CD4-positive, alpha-beta T cell treated with Interleukin-6 at 100 ng/mL for 8 hours (primary cell): ENCODE measurements at regions not wholly inside any gene's neighbourhood (a gene's known extent, or its start where the extent isn't known, plus 50 kb on each side); places are given as distances from the start of the nearest gene placed in this dataset.

Experiments
- DNase-seq: peaks from one replicate; pipeline ENCODE4 v3.0.0-alpha.2; 2020; ENCODE audit warnings: mixed read lengths, low spot score

GRCh38 chr3:159536876-159537275 is 451.8 kb upstream of the IL12A start:
- no peak for DNase-seq

DNA sequence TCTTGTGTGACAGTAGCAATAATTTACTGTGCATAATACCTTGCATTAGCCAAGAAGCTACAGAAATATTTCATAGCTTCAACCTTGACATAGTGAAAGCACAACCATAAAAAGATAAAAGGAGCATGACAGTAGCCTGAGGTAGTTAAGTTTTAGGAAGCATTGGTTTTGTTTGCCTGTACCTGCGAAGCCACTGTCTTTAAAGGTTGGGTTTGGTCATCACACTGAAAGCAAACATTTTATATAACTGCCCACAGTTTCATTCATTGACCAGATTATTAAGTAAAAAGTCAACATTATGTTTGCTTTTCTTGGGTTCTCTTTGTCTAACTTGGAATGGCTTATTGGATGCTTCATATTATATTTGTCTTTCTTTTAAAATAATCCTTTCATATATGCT is 450.1 kb upstream of the IL12A start:
- no peak for DNase-seq

GRCh38 chr3:159540882-159541495 is 447.6 kb upstream of the IL12A start:
- DNase-seq = no peak

- DNase-seq = no peak
Measured at GRCh38 chr3:159548675-159549335, 439.8 kb upstream of the IL12A start.

DNA sequence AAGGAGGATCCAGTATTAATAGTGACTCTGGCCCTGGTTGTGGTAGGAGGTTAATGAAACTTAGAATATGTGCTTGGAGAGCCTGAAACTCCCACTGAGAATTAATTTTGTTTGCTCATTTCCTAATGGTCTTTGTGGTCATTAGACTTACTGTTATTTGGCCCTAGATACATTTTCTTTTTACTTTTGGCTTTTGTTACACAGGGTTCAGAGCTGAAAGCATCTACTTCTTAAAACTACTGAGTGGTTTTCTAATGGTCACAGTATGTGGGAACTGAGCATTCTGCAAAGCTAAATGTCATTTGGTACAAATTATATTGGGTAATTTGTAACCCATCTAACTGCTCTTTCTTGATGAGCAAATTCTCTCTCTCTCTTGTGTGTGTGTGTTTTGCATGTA is 433.4 kb upstream of the IL12A start:
- DNase-seq = no peak

GRCh38 chr3:159559771-159560170 is 428.9 kb upstream of the IL12A start:
- DNase-seq = no peak

- no peak for DNase-seq
Measured at GRCh38 chr3:159560214-159560979, 428.2 kb upstream of the IL12A start.

- no peak for DNase-seq
Measured at GRCh38 chr3:159565313-159565712, 423.3 kb upstream of the IL12A start.

- DNase-seq = no peak
Measured at GRCh38 chr3:159583662-159584061, 405.0 kb upstream of the IL12A start.

GRCh38 chr3:159584421-159584820 is 404.2 kb upstream of the IL12A start:
- no peak for DNase-seq

DNA sequence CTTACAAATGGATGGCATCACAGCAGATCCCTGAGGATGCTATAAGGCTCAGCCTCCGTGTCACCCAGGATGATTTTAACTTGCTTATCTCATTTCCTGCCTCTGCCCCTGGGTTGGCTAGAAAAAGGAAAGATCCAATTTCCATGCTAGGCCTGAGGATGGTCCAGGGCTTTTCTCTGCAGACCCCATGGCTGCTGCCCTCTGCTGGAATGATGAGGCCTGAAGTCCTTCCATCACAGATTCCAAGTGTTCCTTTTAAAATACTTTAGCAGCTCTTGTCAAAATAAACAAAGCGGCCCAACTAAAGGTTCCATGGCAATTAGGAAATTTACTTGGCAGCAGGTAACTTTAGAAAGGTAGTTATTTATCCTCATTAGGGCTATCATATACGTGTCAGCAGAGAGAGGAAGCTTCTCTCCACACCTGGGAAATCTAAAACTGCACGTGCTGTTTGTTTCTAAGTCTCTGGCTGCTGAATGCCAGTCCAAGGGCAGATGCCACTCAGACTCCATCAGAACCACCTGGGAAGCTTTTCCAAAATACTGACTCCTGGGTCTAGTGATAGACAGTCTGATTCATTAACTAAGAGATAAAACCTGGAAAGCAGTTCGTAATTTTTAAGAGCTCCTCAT is 401.9 kb upstream of the IL12A start:
- DNase-seq = no peak

- no peak for DNase-seq
Measured at GRCh38 chr3:159593927-159594605, 394.6 kb upstream of the IL12A start.

DNA sequence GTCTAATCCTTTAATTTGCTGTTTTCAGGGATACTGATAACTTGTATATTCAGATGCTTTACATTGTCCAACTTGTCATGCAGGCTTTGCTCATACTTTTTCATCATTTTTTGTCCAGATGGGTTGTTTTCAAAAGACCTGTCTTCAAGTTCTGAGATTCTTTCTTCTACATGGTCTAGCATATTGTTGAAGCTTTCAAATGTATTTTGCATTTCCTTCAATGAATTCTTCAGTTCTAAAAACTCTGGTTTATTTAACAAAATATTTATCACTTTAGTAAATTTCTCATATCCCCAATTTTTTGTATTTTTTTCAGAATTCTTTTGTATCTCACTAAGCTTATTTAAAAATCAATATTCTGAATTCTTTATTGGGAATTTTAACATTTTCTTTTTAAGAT is 388.3 kb upstream of the IL12A start:
- DNase-seq = no peak

DNA sequence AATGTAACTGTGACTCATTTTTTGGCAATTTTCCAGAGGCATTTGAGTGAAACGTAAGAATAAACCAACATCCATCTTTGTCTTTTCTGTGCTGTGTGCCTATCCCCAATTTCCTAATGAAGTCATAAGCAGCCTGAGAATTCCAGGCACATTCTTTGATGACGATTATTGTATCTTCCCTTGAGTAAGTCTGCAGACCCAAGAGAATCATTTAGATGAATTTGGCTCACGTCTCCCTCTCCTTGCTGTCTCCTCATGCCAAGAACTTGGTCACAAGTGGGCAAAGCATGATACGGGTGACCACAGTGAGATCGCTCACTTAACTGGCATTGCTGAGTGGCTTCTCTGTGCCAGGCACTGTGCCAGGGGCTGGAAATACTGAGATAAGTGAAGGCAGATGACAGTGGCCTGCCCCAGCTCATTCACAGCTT is 384.5 kb upstream of the IL12A start:
- no peak for DNase-seq

GRCh38 chr3:159605101-159605500 is 383.5 kb upstream of the IL12A start:
- no peak for DNase-seq

DNA sequence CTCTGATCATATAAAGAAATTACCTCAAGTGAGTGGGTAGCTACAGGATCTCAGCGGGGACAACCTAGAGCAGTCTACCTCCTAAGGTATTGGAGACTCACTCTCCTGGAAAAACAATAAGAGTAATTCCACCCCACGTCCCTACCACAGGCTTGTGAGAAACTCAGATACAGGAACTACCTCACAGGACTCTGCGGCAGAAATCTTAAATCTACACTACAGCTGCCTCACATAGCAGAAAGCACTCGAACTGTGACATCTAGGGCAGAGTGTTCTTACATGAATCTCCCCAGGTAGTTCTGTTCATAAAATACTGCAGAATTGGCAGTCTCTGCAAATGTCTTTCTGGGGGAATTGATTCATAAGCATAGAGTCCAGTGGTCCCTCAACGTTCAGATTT is 382.9 kb upstream of the IL12A start:
- DNase-seq = no peak

GRCh38 chr3:159607856-159608255 is 380.8 kb upstream of the IL12A start:
- DNase-seq = no peak

- DNase-seq = no peak
Measured at GRCh38 chr3:159608311-159608710, 380.3 kb upstream of the IL12A start.

GRCh38 chr3:159609625-159610024 is 379.0 kb upstream of the IL12A start:
- no peak for DNase-seq

GRCh38 chr3:159616234-159616825 is 372.3 kb upstream of the IL12A start:
- DNase-seq = no peak

DNA sequence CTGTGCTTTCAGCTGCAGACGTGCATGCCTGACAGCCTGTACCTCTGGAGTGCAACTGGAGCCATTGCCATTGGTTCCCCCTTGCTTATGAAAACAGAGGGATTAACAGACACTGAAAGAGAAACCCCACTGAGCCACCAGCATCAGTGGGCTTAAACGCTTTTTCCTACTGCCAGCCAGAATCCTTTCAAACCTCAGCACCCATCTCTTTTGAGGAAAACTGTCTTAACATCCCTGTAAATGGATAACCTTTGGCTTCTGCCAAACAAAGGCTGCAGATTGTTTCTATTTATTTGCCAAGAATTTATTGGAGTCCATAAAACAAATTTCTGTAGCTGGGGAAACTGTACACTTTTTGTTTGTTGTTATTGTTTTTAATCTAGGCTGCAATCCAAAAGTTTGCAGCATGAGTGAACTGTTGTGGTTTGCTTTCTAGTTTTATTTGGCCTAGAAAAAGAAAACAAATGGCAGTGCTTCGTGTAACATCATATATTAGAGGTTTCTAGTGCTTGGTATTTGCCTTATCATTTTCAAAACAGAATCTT is 369.2 kb upstream of the IL12A start:
- no peak for DNase-seq

GRCh38 chr3:159620281-159620680 is 368.4 kb upstream of the IL12A start:
- DNase-seq = no peak
